ENCODE measurements at regions not wholly inside any gene's neighbourhood (a gene's known extent, or its start where the extent isn't known, plus 50 kb on each side); places are given as distances from the start of the nearest gene placed in this dataset.

GRCh38 chr13:74026753-74027152 lies 107.5 kb downstream of the KLF12 start:
- no peak overlapping the region for H3K14ac ChIP-seq (replicated peaks; ENCODE audit: low read depth, low read length)
- ChIA-PET POLR2A (ENCODE audit: unreplicated experiment) (no interaction called here), CTCF (no interaction called here)
- no CpG with 5 or more reads among the region's 4 CpGs for WGBS, 2 experiments (ENCODE audit: extremely low coverage in 2 of 2, insufficient read length in 1 of 2)
- H3K9ac ChIP-seq (ENCODE audit: low read depth, low read length) = no peak overlapping the region
- no peaks in the 10 kb centered on the region for H3K9me1 ChIP-seq (ENCODE audit: insufficient read depth, low read length)
- H3K4ac ChIP-seq (ENCODE audit: low read depth, low read length) = no peak overlapping the region
- no peak overlapping the region for H2AFZ ChIP-seq (replicated peaks; ENCODE audit: low read length, poor library complexity)
- H2BK120ac ChIP-seq (ENCODE audit: low read depth, low read length) = no peak overlapping the region
- H2AK9ac ChIP-seq (replicated peaks; ENCODE audit: low read depth, low read length, poor library complexity) = no peak overlapping the region
- H3K18ac ChIP-seq (ENCODE audit: low read depth, low read length) = no peak overlapping the region
- no peak overlapping the region for H4K5ac ChIP-seq (ENCODE audit: low read depth, low read length)
- H4K91ac ChIP-seq (ENCODE audit: insufficient read depth, low read depth, low read length) = no peak overlapping the region
- H2BK20ac ChIP-seq (ENCODE audit: low read depth, low read length) = no peak overlapping the region
- no peaks in the 10 kb centered on the region for H3K36me3 ChIP-seq (ENCODE audit: control insufficient read depth, insufficient read depth, low read length)
- H3K27ac ChIP-seq (ENCODE audit: insufficient read depth, low read length) = no peak overlapping the region
- no peak overlapping the region for H3K4me2 ChIP-seq (ENCODE audit: low read depth, low read length)
- dilution Hi-C loops (cut with HindIII; ENCODE audit: low sequenced_read_pairs, unreplicated experiment) = no loop called here
- intact Hi-C loops (cut with micrococcal nuclease) = no loop called here
- DNase-seq (peak; percentile 37), ATAC-seq (ENCODE audit: low read depth) (no peak)
- no peaks in the 10 kb centered on the region for H4K20me1 ChIP-seq (ENCODE audit: insufficient read depth, low read length)
- peaks cover 28 to 46% of the 10 kb centered on the region in 2 experiments for H3K79me1 ChIP-seq (ENCODE audit: low read depth in 1 of 2, low read length in 2 of 2)
- H4K8ac ChIP-seq (ENCODE audit: low read depth in 2 of 2, low read length in 2 of 2) = no peak overlapping the region
- H2BK15ac ChIP-seq (ENCODE audit: low read depth, low read length) = no peak overlapping the region
- no peak overlapping the region for H2AK5ac ChIP-seq (ENCODE audit: low read depth, low read length)
- H3K4me1 ChIP-seq (ENCODE audit: control insufficient read depth, insufficient read depth, low read length) = no peaks in the 10 kb centered on the region
- H3K23ac ChIP-seq (ENCODE audit: low read depth, low read length) = no peak overlapping the region
- TF ChIP-seq RAD21 (IDR thresholded peaks at IDR 0.05; ENCODE audit: low read length) = no peak
- no peak for TF ChIP-seq CTCF (conservative IDR thresholded peaks at IDR 0.05; ENCODE audit: low read depth, low read length)
- TF ChIP-seq MXI1 (IDR thresholded peaks at IDR 0.05; ENCODE audit: borderline replicate concordance, low read depth, low read length) = no peak
- TF ChIP-seq RFX5 (IDR thresholded peaks at IDR 0.05; ENCODE audit: low read depth, low read length) = no peak
- no peak for TF ChIP-seq MAFK (IDR thresholded peaks at IDR 0.05; ENCODE audit: low read depth, low read length)
- no peak for TF ChIP-seq POLR2A (IDR thresholded peaks at IDR 0.05; ENCODE audit: low read depth, low read length)
- no peak for TF ChIP-seq CEBPB (IDR thresholded peaks at IDR 0.05; ENCODE audit: low read depth, low read length)
- no peak for TF ChIP-seq FOS (IDR thresholded peaks at IDR 0.05; ENCODE audit: low read depth, low read length)
- no peak for TF ChIP-seq CHD1 (IDR thresholded peaks at IDR 0.05; ENCODE audit: low read depth, low read length)
- no peak for TF ChIP-seq RCOR1 (IDR thresholded peaks at IDR 0.05; ENCODE audit: insufficient replicate concordance, low read length)
- TF ChIP-seq SMC3 (IDR thresholded peaks at IDR 0.05; ENCODE audit: low read depth, low read length) = no peak
- TF ChIP-seq NFE2L2 (IDR thresholded peaks at IDR 0.05; ENCODE audit: low read depth, low read length) = no peak
- in situ Hi-C loops (cut with MboI; ENCODE audit: low sequenced_read_pairs) = no loop called here
- no TSS peak for BruUV-seq (replicated peaks)
- no peaks in the 10 kb centered on the region for H3K27me3 ChIP-seq (ENCODE audit: control insufficient read depth, insufficient read depth, low read length)
- H3K4me3 ChIP-seq (ENCODE audit: insufficient read depth, low read depth, low read length) = no peak overlapping the region
- H2BK5ac ChIP-seq (ENCODE audit: low read depth, low read length, poor library complexity, severe bottlenecking) = no peak overlapping the region
- H3K9me3 ChIP-seq (ENCODE audit: control insufficient read depth, insufficient read depth, low read length) = no peaks in the 10 kb centered on the region
- H3K56ac ChIP-seq (ENCODE audit: extremely low read depth, insufficient read depth, low read length) = no peak overlapping the region
